ENCODE measurements at regions not wholly inside any gene's neighbourhood (a gene's known extent, or its start where the extent isn't known, plus 50 kb on each side); places are given as distances from the start of the nearest gene placed in this dataset.

DNA sequence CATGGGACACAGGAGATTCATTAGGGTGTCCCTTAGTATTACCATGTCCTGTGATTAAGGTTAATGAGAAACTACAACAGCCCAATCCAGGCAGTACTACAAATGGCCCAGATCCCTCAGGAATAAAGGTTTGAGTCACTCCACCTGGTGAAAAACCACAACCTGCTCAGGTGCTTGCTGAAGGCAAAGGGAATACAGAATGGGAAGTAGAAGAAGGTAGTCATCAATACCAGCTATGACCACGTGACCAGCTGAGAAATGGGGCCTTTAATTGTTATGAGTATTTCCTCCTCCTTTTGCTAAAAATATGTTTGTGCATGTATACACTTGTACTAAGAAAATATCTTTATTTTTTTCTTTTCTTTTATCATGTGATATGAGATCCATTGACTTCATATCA is 91.1 kb upstream of the ADAMTS5 start:
- DNase-seq = no peak

DNA sequence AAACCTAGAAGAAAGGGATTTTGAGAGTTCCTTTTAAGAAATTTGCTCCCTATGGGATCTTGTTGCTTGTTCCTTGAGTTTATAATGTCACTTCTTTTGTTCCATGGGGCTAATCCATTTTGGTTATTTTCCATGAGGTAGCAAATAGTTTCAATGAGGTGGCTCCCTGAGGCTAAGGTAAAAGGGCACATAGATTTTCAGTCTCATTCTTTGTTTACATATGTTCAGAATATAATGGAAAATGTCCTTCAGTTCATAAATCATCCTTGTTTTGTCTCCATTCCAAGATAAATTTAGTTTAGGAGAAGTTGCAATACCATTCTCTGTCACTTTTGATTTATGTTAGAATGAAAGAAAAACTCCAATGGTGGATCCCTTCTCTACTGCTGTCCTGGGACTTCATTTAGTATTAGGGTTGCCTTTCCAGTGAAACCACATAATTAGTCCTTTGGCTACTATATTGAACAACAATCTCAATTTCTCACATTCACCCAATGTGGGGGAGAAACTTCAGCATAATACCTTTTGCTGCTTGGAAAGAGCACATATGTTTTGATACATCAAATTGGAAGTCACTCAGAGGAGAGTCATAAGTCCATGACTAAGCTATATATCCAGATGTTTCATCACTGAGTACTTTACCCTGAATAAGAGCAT is 80.9 kb upstream of the ADAMTS5 start:
- H3K27ac ChIP-seq (ENCODE audit: insufficient read depth, low read length, poor library complexity, severe bottlenecking) = no peak overlapping the region
- H3K4me1 ChIP-seq (ENCODE audit: control insufficient read depth, insufficient read depth, low read length, poor library complexity, severe bottlenecking) = no peaks in the 10 kb centered on the region
- H3K9me3 ChIP-seq (ENCODE audit: control insufficient read depth, low read length) = no peaks in the 10 kb centered on the region
- H3K27me3 ChIP-seq (replicated peaks; ENCODE audit: control insufficient read depth, insufficient read depth, low read length, poor library complexity, severe bottlenecking) = no peaks in the 10 kb centered on the region
- no peak overlapping the region for H3K4me3 ChIP-seq (ENCODE audit: insufficient read depth, low read depth, low read length, poor library complexity, severe bottlenecking)
- DNase-seq = no peak
- H3K36me3 ChIP-seq (ENCODE audit: control insufficient read depth, insufficient read depth, low read length) = no peaks in the 10 kb centered on the region

More for the DNA sequence above, 91.1 kb upstream of the ADAMTS5 start:
- Histone ChIP-seq H3K36me3 (ENCODE audit: control insufficient read depth, insufficient read depth, low read length) (no peaks in the 10 kb centered on the region), H3K4me1 (ENCODE audit: control insufficient read depth, insufficient read depth, low read length, poor library complexity, severe bottlenecking) (no peaks in the 10 kb centered on the region), H3K9me3 (ENCODE audit: control insufficient read depth, low read length) (no peaks in the 10 kb centered on the region), H3K27me3 (replicated peaks; ENCODE audit: control insufficient read depth, insufficient read depth, low read length, poor library complexity, severe bottlenecking) (no peaks in the 10 kb centered on the region), H3K4me3 (ENCODE audit: insufficient read depth, low read depth, low read length, poor library complexity, severe bottlenecking) (no peak overlapping the region), H3K27ac (ENCODE audit: insufficient read depth, low read length, poor library complexity, severe bottlenecking) (no peak overlapping the region)

DNA sequence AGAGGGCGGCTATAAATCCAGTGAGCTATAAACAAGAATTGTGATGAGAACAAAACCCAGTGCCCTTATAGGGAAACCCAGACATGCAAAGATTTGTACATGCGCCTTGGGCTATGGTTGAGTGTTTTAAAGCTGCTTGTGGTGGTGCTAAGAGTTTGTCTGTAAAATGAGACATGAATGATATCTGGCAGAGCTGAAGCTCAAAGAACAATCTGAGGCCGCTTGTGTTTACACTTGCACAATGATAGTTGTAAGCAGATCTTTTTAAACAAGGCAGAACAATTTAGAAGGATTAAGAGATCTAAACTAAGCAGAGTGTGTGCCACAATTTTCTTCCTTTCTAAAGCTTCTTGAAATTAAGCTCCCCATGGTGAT is 80.4 kb upstream of the ADAMTS5 start:
- no peaks in the 10 kb centered on the region for H3K36me3 ChIP-seq (ENCODE audit: control insufficient read depth, insufficient read depth, low read length)
- DNase-seq = no peak
- H3K9me3 ChIP-seq (ENCODE audit: control insufficient read depth, low read length) = no peaks in the 10 kb centered on the region
- no peak overlapping the region for H3K4me3 ChIP-seq (ENCODE audit: insufficient read depth, low read depth, low read length, poor library complexity, severe bottlenecking)
- no peaks in the 10 kb centered on the region for H3K27me3 ChIP-seq (replicated peaks; ENCODE audit: control insufficient read depth, insufficient read depth, low read length, poor library complexity, severe bottlenecking)
- H3K27ac ChIP-seq (ENCODE audit: insufficient read depth, low read length, poor library complexity, severe bottlenecking) = no peak overlapping the region
- H3K4me1 ChIP-seq (ENCODE audit: control insufficient read depth, insufficient read depth, low read length, poor library complexity, severe bottlenecking) = no peaks in the 10 kb centered on the region

- H3K27me3 ChIP-seq (replicated peaks; ENCODE audit: control insufficient read depth, insufficient read depth, low read length, poor library complexity, severe bottlenecking) = no peaks in the 10 kb centered on the region
- DNase-seq = no peak
- H3K4me3 ChIP-seq (ENCODE audit: insufficient read depth, low read depth, low read length, poor library complexity, severe bottlenecking) = no peak overlapping the region
- no peak overlapping the region for H3K27ac ChIP-seq (ENCODE audit: insufficient read depth, low read length, poor library complexity, severe bottlenecking)
- H3K4me1 ChIP-seq (ENCODE audit: control insufficient read depth, insufficient read depth, low read length, poor library complexity, severe bottlenecking) = no peaks in the 10 kb centered on the region
- H3K9me3 ChIP-seq (ENCODE audit: control insufficient read depth, low read length) = no peaks in the 10 kb centered on the region
- no peaks in the 10 kb centered on the region for H3K36me3 ChIP-seq (ENCODE audit: control insufficient read depth, insufficient read depth, low read length)
These were observed 78.5 kb upstream of the ADAMTS5 start for GRCh38 chr21:27045281-27045985.

DNA sequence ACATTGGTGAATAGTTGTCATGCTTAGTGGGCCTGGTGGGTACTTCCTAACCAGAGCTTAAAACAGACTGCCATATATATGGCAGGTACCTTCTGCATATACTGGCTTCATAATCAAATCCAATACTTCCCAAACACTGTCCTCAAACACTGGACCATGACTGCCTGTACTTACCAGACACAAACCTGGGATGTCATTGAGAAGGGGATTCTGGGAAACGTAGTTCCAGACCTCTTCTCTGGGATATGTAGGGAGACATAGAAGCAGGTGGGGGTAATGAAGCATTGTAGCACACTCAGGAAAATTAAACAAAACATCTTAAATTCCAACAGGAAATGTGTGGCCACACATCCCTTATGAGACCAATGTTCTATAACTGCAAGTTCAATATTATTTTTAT is 76.5 kb upstream of the ADAMTS5 start:
- no peaks in the 10 kb centered on the region for H3K27me3 ChIP-seq (replicated peaks; ENCODE audit: control insufficient read depth, insufficient read depth, low read length, poor library complexity, severe bottlenecking)
- no peaks in the 10 kb centered on the region for H3K4me1 ChIP-seq (ENCODE audit: control insufficient read depth, insufficient read depth, low read length, poor library complexity, severe bottlenecking)
- H3K27ac ChIP-seq (ENCODE audit: insufficient read depth, low read length, poor library complexity, severe bottlenecking) = no peak overlapping the region
- H3K36me3 ChIP-seq (ENCODE audit: control insufficient read depth, insufficient read depth, low read length) = no peaks in the 10 kb centered on the region
- H3K4me3 ChIP-seq (ENCODE audit: insufficient read depth, low read depth, low read length, poor library complexity, severe bottlenecking) = no peak overlapping the region
- no peak for DNase-seq
- H3K9me3 ChIP-seq (ENCODE audit: control insufficient read depth, low read length) = no peaks in the 10 kb centered on the region

DNA sequence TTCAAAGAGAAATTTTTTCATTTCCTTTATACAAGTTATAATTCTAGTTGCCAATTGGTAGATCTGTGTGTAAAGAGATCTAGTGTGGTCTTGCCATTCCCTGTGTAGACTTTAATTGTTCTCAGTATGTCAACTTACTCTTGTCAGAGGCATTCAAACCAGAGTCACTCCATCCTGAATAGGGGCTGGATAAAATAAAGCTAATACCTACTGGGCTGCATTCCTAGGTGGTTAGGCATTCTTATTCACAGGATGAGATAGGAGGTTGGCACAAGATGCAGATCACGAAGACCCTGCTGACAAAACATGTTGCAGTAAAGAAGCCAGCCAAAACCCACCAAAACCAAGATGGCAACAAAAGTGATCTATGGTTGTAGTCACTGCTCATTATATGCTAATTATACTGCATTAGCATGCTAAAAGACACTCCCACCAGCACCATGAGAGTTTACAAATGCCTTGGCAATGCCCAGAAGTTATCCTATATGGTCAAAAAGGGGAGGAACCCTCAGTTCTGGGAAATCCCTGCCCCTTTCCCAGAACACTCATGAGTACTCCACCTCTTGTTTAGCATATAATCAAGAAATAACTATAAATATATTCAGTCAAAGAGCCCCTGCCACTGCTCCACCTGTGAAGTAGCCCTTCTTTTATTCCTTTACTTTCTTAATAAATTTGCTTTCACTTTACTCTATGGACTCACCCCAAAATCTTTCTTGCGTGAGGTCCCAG is 74.0 kb upstream of the ADAMTS5 start:
- H3K27ac ChIP-seq (ENCODE audit: insufficient read depth, low read length, poor library complexity, severe bottlenecking) = no peak overlapping the region
- no peaks in the 10 kb centered on the region for H3K27me3 ChIP-seq (replicated peaks; ENCODE audit: control insufficient read depth, insufficient read depth, low read length, poor library complexity, severe bottlenecking)
- H3K9me3 ChIP-seq (ENCODE audit: control insufficient read depth, low read length) = no peaks in the 10 kb centered on the region
- H3K4me1 ChIP-seq (ENCODE audit: control insufficient read depth, insufficient read depth, low read length, poor library complexity, severe bottlenecking) = no peaks in the 10 kb centered on the region
- no peak overlapping the region for H3K4me3 ChIP-seq (ENCODE audit: insufficient read depth, low read depth, low read length, poor library complexity, severe bottlenecking)
- no peaks in the 10 kb centered on the region for H3K36me3 ChIP-seq (ENCODE audit: control insufficient read depth, insufficient read depth, low read length)
- no peak for DNase-seq

DNA sequence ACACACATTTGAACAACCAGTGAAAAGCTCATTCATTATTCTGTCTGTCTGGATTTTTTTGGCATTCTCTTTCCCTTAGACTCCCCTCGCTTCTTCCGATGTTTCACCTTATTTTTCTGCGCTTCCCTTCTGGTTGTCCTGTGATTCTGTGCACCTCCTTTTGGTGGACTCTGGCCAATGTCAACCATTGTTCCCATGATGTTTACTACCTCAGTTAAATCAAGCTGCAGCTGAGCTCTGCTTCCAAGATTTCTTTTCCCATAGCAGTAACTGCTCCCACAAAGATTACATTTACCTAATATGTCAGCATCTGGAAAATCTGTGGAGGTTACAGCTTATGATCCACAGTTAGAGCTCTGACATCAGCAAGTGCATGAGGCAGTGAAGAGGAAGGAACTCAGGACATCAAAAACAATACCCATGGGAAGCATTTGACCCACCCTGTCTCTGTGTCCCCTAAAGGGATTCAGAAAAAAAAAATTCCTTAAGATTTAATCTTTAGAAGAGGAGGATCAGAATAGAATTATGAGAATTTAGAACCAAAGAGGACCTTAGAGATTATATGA is 69.9 kb upstream of the ADAMTS5 start:
- Histone ChIP-seq H3K27me3 (replicated peaks; ENCODE audit: control insufficient read depth, insufficient read depth, low read length, poor library complexity, severe bottlenecking) (no peaks in the 10 kb centered on the region), H3K9me3 (ENCODE audit: control insufficient read depth, low read length) (no peaks in the 10 kb centered on the region), H3K4me1 (ENCODE audit: control insufficient read depth, insufficient read depth, low read length, poor library complexity, severe bottlenecking) (no peaks in the 10 kb centered on the region), H3K36me3 (ENCODE audit: control insufficient read depth, insufficient read depth, low read length) (no peaks in the 10 kb centered on the region), H3K27ac (ENCODE audit: insufficient read depth, low read length, poor library complexity, severe bottlenecking) (no peak overlapping the region), H3K4me3 (ENCODE audit: insufficient read depth, low read depth, low read length, poor library complexity, severe bottlenecking) (no peak overlapping the region)
- no peak for DNase-seq

GRCh38 chr21:27035791-27036190 is 68.9 kb upstream of the ADAMTS5 start:
- H3K36me3 ChIP-seq (ENCODE audit: control insufficient read depth, insufficient read depth, low read length) = no peaks in the 10 kb centered on the region
- H3K27ac ChIP-seq (ENCODE audit: insufficient read depth, low read length, poor library complexity, severe bottlenecking) = no peak overlapping the region
- no peak overlapping the region for H3K4me3 ChIP-seq (ENCODE audit: insufficient read depth, low read depth, low read length, poor library complexity, severe bottlenecking)
- H3K4me1 ChIP-seq (ENCODE audit: control insufficient read depth, insufficient read depth, low read length, poor library complexity, severe bottlenecking) = no peaks in the 10 kb centered on the region
- H3K27me3 ChIP-seq (replicated peaks; ENCODE audit: control insufficient read depth, insufficient read depth, low read length, poor library complexity, severe bottlenecking) = no peaks in the 10 kb centered on the region
- no peak for DNase-seq
- H3K9me3 ChIP-seq (ENCODE audit: control insufficient read depth, low read length) = no peaks in the 10 kb centered on the region

GRCh38 chr21:27034796-27035195 is 67.9 kb upstream of the ADAMTS5 start:
- DNase-seq = no peak
- no peaks in the 10 kb centered on the region for H3K9me3 ChIP-seq (ENCODE audit: control insufficient read depth, low read length)
- no peak overlapping the region for H3K27ac ChIP-seq (ENCODE audit: insufficient read depth, low read length, poor library complexity, severe bottlenecking)
- H3K36me3 ChIP-seq (ENCODE audit: control insufficient read depth, insufficient read depth, low read length) = no peaks in the 10 kb centered on the region
- no peaks in the 10 kb centered on the region for H3K4me1 ChIP-seq (ENCODE audit: control insufficient read depth, insufficient read depth, low read length, poor library complexity, severe bottlenecking)
- H3K4me3 ChIP-seq (ENCODE audit: insufficient read depth, low read depth, low read length, poor library complexity, severe bottlenecking) = no peak overlapping the region
- no peaks in the 10 kb centered on the region for H3K27me3 ChIP-seq (replicated peaks; ENCODE audit: control insufficient read depth, insufficient read depth, low read length, poor library complexity, severe bottlenecking)

GRCh38 chr21:27033471-27033870 is 66.6 kb upstream of the ADAMTS5 start:
- H3K4me1 ChIP-seq (ENCODE audit: control insufficient read depth, insufficient read depth, low read length, poor library complexity, severe bottlenecking) = no peaks in the 10 kb centered on the region
- H3K4me3 ChIP-seq (ENCODE audit: insufficient read depth, low read depth, low read length, poor library complexity, severe bottlenecking) = no peak overlapping the region
- H3K9me3 ChIP-seq (ENCODE audit: control insufficient read depth, low read length) = no peaks in the 10 kb centered on the region
- no peak overlapping the region for H3K27ac ChIP-seq (ENCODE audit: insufficient read depth, low read length, poor library complexity, severe bottlenecking)
- H3K36me3 ChIP-seq (ENCODE audit: control insufficient read depth, insufficient read depth, low read length) = no peaks in the 10 kb centered on the region
- no peak for DNase-seq
- no peaks in the 10 kb centered on the region for H3K27me3 ChIP-seq (replicated peaks; ENCODE audit: control insufficient read depth, insufficient read depth, low read length, poor library complexity, severe bottlenecking)

Measured in effector memory CD4-positive, alpha-beta T cell (primary cell).